Neural cell (in vitro differentiated cells): ENCODE measurements at regions not wholly inside any gene's neighbourhood (a gene's known extent, or its start where the extent isn't known, plus 50 kb on each side); places are given as distances from the start of the nearest gene placed in this dataset.

Source experiments
- H2AFZ ChIP-seq: fragments of 200-600, 300-800 bp; sonication (generic), shearing (Covaris generic); 2 replicates; pipeline ENCODE4 v1.6.0; 2014; ENCODE audit warnings: low read depth, mild to moderate bottlenecking, antibody characterized with exemption, low read length, moderate library complexity
- H3F3A ChIP-seq: fragments of 200-600 bp; shearing (Covaris generic); 2 replicates; pipeline ENCODE4 v1.6.1; 2016; ENCODE audit warnings: mild to moderate bottlenecking, moderate library complexity, mixed read lengths, antibody characterized with exemption, low read length; ENCODE audit not compliant: insufficient read depth, poor library complexity, severe bottlenecking
- H3K27ac ChIP-seq: fragments of 200-600, 300-800 bp; sonication (generic), shearing (Covaris generic); 2 replicates; pipeline ENCODE4 v1.5.1; 2014; ENCODE audit warnings: mild to moderate bottlenecking, low read length, moderate library complexity
- H3K27me3 ChIP-seq: fragments of 300-800, 200-600 bp; sonication (generic), shearing (Covaris generic); 2 replicates; pipeline ENCODE4 v1.6.0; 2014; ENCODE audit warnings: mild to moderate bottlenecking, low read depth, low read length, moderate library complexity; ENCODE audit not compliant: insufficient read depth
- H3K36me3 ChIP-seq: fragments of 300-800, 200-600 bp; sonication (generic), shearing (Covaris generic); 2 replicates; pipeline ENCODE4 v1.5.1; 2014; ENCODE audit warnings: mild to moderate bottlenecking, antibody characterized with exemption, low read length, moderate library complexity; ENCODE audit not compliant: insufficient read depth
- H3K4me2 ChIP-seq: fragments of 300-800, 200-600 bp; sonication (generic), shearing (Covaris generic); 2 replicates; pipeline ENCODE4 v1.6.0; 2014; ENCODE audit warnings: mild to moderate bottlenecking, low read length
- H3K4me3 ChIP-seq: fragments of 300-800, 200-600 bp; sonication (generic), shearing (Covaris generic); 2 replicates; pipeline ENCODE4 v1.5.1; 2014; ENCODE audit warnings: mild to moderate bottlenecking, low read length, moderate library complexity
- H3K79me2 ChIP-seq: fragments of 200-600 bp; shearing (Covaris generic); replicated peaks from 2 replicates; pipeline ENCODE4 v1.6.0; 2014; ENCODE audit warnings: mild to moderate bottlenecking, low read length, moderate library complexity; ENCODE audit not compliant: insufficient read depth
- H3K9ac ChIP-seq: fragments of 300-800, 200-600 bp; sonication (generic), shearing (Covaris generic); 2 replicates; pipeline ENCODE4 v1.6.1; 2016; ENCODE audit warnings: mild to moderate bottlenecking, low read length, mixed read lengths
- H3K9me2 ChIP-seq: fragments of 200-600 bp; shearing (Covaris generic); 2 replicates; pipeline ENCODE4 v1.6.1; 2016; ENCODE audit warnings: mild to moderate bottlenecking, low read length, mixed read lengths; ENCODE audit not compliant: insufficient read depth
- H3K9me3 ChIP-seq: fragments of 200-600, 300-800 bp; sonication (generic), shearing (Covaris generic); 2 replicates; pipeline ENCODE4 v1.6.1; 2016; ENCODE audit warnings: mild to moderate bottlenecking, mixed run types, low read length, moderate library complexity, mixed read lengths
- H4K20me1 ChIP-seq: fragments of 200-600 bp; shearing (Covaris generic); 2 replicates; pipeline ENCODE4 v1.6.1; 2016; ENCODE audit warnings: mild to moderate bottlenecking, mixed run types; ENCODE audit not compliant: insufficient read depth
- EP300 ChIP-seq: fragments of 450-650 bp; conservative IDR thresholded peaks from 2 replicates; pipeline ENCODE4 v1.6.1; 2014; ENCODE audit warnings: antibody characterized with exemption, mild to moderate bottlenecking, moderate library complexity; ENCODE audit not compliant: poor library complexity, severe bottlenecking
- EZH2 ChIP-seq: fragments of 200-600, 300-800 bp; shearing (Covaris generic), sonication (generic); IDR thresholded peaks from 2 replicates; pipeline ENCODE4 v1.6.1; 2014; ENCODE audit warnings: antibody characterized with exemption, low read length, borderline replicate concordance, mild to moderate bottlenecking; ENCODE audit not compliant: insufficient read depth, poor library complexity, severe bottlenecking
- MXI1 ChIP-seq: fragments of 450-650 bp; conservative IDR thresholded peaks from 2 replicates; pipeline ENCODE4 v1.6.1; 2014; ENCODE audit warnings: antibody characterized with exemption, mild to moderate bottlenecking; ENCODE audit not compliant: poor library complexity, severe bottlenecking
- POLR2AphosphoS5 ChIP-seq: IDR thresholded peaks from 2 replicates; pipeline ENCODE4 v1.6.1; 2012
- RAD21 ChIP-seq: fragments of 450-650 bp; conservative IDR thresholded peaks from 2 replicates; pipeline ENCODE4 v1.6.1; 2014; ENCODE audit warnings: antibody characterized with exemption, mild to moderate bottlenecking, moderate library complexity
- SMC3 ChIP-seq: fragments of 450-650 bp; conservative IDR thresholded peaks from 2 replicates; pipeline ENCODE4 v1.6.1; 2014; ENCODE audit warnings: antibody characterized with exemption, mild to moderate bottlenecking, moderate library complexity; ENCODE audit not compliant: poor library complexity
- TAF1 ChIP-seq: IDR thresholded peaks from 2 replicates; pipeline ENCODE4 v1.6.1; 2012; ENCODE audit warnings: low read depth
- TF ChIP-seq, protein P1 (sequence below): IDR thresholded peaks from 2 replicates; pipeline ENCODE4 v1.6.1; 2012; ENCODE audit warnings: borderline replicate concordance
- TF ChIP-seq, protein P2 (sequence below): fragments of 450-650 bp; IDR thresholded peaks from 2 replicates; pipeline ENCODE4 v1.5.1; 2014; ENCODE audit warnings: antibody characterized with exemption, mild to moderate bottlenecking, moderate library complexity; ENCODE audit not compliant: poor library complexity, severe bottlenecking

DNA sequence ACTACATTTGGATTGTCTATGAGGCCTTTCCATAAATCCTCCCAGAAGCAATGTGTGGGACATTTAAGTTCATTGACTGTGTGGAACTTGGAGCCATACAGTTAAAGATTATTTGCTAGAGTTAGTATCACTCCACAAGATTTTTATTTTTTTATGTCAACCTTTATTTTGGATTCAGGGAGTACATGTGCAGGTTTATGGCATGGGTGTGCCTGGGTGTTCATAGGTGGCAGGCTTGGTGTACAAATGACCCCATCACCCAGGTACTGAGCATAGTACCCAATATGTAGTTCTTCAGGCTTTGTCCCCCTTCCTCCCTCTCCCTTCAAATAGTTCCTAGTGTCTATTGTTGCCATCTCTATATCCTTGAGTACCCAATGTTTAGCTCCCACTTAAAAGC is 199.8 kb upstream of the ZFP42 start:
- H3K79me2 ChIP-seq = no peaks in the 10 kb centered on the region
- TF ChIP-seq, protein P1, sequence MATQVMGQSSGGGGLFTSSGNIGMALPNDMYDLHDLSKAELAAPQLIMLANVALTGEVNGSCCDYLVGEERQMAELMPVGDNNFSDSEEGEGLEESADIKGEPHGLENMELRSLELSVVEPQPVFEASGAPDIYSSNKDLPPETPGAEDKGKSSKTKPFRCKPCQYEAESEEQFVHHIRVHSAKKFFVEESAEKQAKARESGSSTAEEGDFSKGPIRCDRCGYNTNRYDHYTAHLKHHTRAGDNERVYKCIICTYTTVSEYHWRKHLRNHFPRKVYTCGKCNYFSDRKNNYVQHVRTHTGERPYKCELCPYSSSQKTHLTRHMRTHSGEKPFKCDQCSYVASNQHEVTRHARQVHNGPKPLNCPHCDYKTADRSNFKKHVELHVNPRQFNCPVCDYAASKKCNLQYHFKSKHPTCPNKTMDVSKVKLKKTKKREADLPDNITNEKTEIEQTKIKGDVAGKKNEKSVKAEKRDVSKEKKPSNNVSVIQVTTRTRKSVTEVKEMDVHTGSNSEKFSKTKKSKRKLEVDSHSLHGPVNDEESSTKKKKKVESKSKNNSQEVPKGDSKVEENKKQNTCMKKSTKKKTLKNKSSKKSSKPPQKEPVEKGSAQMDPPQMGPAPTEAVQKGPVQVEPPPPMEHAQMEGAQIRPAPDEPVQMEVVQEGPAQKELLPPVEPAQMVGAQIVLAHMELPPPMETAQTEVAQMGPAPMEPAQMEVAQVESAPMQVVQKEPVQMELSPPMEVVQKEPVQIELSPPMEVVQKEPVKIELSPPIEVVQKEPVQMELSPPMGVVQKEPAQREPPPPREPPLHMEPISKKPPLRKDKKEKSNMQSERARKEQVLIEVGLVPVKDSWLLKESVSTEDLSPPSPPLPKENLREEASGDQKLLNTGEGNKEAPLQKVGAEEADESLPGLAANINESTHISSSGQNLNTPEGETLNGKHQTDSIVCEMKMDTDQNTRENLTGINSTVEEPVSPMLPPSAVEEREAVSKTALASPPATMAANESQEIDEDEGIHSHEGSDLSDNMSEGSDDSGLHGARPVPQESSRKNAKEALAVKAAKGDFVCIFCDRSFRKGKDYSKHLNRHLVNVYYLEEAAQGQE = no peak
- TF ChIP-seq EZH2 (no peak), TAF1 (no peak), RAD21 (no peak)
- no peak overlapping the region for H3K27ac ChIP-seq
- no peaks in the 10 kb centered on the region for H3K27me3 ChIP-seq
- H3K4me3 ChIP-seq = no peak overlapping the region
- no peak overlapping the region for H3K9ac ChIP-seq
- no peaks in the 10 kb centered on the region for H3K36me3 ChIP-seq
- H3K9me3 ChIP-seq = no peaks in the 10 kb centered on the region
- H2AFZ ChIP-seq = no peak overlapping the region
- no peaks in the 10 kb centered on the region for H3F3A ChIP-seq
- no peaks in the 10 kb centered on the region for H4K20me1 ChIP-seq
- no peaks in the 10 kb centered on the region for H3K9me2 ChIP-seq
- no peak overlapping the region for H3K4me2 ChIP-seq

DNA sequence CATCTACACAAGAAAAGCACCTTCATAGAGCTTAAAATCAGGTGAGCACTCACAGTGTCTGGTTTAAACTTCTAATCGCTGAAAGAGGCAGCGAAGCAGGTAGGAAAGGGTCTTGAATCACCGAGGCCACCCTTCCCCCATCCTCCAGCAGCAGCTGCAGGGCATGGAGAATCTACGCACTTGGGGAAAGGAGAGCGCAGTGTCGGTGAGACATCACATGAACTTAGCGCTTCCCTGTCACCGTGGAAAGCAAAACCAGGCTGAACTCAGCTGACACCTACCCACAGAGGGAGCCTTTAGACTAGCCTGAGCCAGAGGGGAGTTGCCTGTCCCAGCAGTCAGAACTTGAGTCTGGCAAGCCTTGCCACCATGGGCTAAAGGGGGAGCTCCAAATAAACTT is 197.2 kb upstream of the ZFP42 start:
- TF ChIP-seq RAD21 = no peak
- TF ChIP-seq, protein P1 = no peak
- TF ChIP-seq SMC3 = no peak
- TF ChIP-seq MXI1 = no peak
- no peak for TF ChIP-seq POLR2AphosphoS5
- no peak for TF ChIP-seq TAF1
- TF ChIP-seq, protein P2, sequence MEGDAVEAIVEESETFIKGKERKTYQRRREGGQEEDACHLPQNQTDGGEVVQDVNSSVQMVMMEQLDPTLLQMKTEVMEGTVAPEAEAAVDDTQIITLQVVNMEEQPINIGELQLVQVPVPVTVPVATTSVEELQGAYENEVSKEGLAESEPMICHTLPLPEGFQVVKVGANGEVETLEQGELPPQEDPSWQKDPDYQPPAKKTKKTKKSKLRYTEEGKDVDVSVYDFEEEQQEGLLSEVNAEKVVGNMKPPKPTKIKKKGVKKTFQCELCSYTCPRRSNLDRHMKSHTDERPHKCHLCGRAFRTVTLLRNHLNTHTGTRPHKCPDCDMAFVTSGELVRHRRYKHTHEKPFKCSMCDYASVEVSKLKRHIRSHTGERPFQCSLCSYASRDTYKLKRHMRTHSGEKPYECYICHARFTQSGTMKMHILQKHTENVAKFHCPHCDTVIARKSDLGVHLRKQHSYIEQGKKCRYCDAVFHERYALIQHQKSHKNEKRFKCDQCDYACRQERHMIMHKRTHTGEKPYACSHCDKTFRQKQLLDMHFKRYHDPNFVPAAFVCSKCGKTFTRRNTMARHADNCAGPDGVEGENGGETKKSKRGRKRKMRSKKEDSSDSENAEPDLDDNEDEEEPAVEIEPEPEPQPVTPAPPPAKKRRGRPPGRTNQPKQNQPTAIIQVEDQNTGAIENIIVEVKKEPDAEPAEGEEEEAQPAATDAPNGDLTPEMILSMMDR = no peak
- no peak for TF ChIP-seq EZH2
- TF ChIP-seq EP300 = no peak
- Histone ChIP-seq H3K4me3 (no peak overlapping the region), H3K79me2 (no peaks in the 10 kb centered on the region), H3K9me2 (no peaks in the 10 kb centered on the region), H2AFZ (no peak overlapping the region), H3K9ac (no peak overlapping the region), H3K36me3 (no peaks in the 10 kb centered on the region), H3K27me3 (no peaks in the 10 kb centered on the region), H3F3A (no peaks in the 10 kb centered on the region), H3K27ac (no peak overlapping the region), H4K20me1 (no peaks in the 10 kb centered on the region), H3K4me2 (no peak overlapping the region), H3K9me3 (no peaks in the 10 kb centered on the region)
